Fibroblast of skin of left quadriceps (primary cell): ENCODE measurements at regions not wholly inside any gene's neighbourhood (a gene's known extent, or its start where the extent isn't known, plus 50 kb on each side); places are given as distances from the start of the nearest gene placed in this dataset.

Experiments
- DNase-seq, 2 experiments: peaks; one replicate each; pipeline ENCODE4 v3.0.0-alpha.2; 2013; ENCODE audit warnings: low read depth in 2 of 2

GRCh38 chr22:49568751-49569285 is 258.9 kb downstream of the BRD1 start:
- DNase-seq, result no peak

- no peak for DNase-seq
Observed at GRCh38 chr22:49567899-49568750, 259.5 kb downstream of the BRD1 start.

- DNase-seq, result no peak
Observed at GRCh38 chr22:49566693-49567092, 261.0 kb downstream of the BRD1 start.

- no peak for DNase-seq
Observed at GRCh38 chr22:49566141-49566541, 261.5 kb downstream of the BRD1 start.

GRCh38 chr22:49565516-49565855 is 262.2 kb downstream of the BRD1 start:
- DNase-seq, result no peak

- no peak for DNase-seq
Observed at GRCh38 chr22:49564666-49565515, 262.8 kb downstream of the BRD1 start.

- no peak for DNase-seq
Observed at GRCh38 chr22:49564054-49564453, 263.6 kb downstream of the BRD1 start.

- DNase-seq, result no peak
Observed at GRCh38 chr22:49562685-49563249, 264.9 kb downstream of the BRD1 start.

- DNase-seq, result no peak
Observed at GRCh38 chr22:49561976-49562375, 265.7 kb downstream of the BRD1 start.

GRCh38 chr22:49561338-49561737 is 266.3 kb downstream of the BRD1 start:
- no peak for DNase-seq

GRCh38 chr22:49555526-49555925 is 272.1 kb downstream of the BRD1 start:
- DNase-seq, result no peak

GRCh38 chr22:49554741-49555140 is 272.9 kb downstream of the BRD1 start:
- DNase-seq, result no peak

- DNase-seq, result no peak
Observed at GRCh38 chr22:49554296-49554625, 273.4 kb downstream of the BRD1 start.

- DNase-seq, result no peak
Observed at GRCh38 chr22:49553518-49554295, 274.0 kb downstream of the BRD1 start.

GRCh38 chr22:49553076-49553475 is 274.6 kb downstream of the BRD1 start:
- DNase-seq, result no peak

- DNase-seq, result no peak
Observed at GRCh38 chr22:49551897-49552614, 275.6 kb downstream of the BRD1 start.

GRCh38 chr22:49551446-49551845 is 276.2 kb downstream of the BRD1 start:
- DNase-seq, result no peak

- DNase-seq, result no peak
Observed at GRCh38 chr22:49550766-49551362, 276.8 kb downstream of the BRD1 start.

- no peak for DNase-seq
Observed at GRCh38 chr22:49550141-49550430, 277.6 kb downstream of the BRD1 start.

- no peak for DNase-seq
Observed at GRCh38 chr22:49549256-49550140, 278.2 kb downstream of the BRD1 start.
